ENCODE measurements at regions not wholly inside any gene's neighbourhood (a gene's known extent, or its start where the extent isn't known, plus 50 kb on each side); places are given as distances from the start of the nearest gene placed in this dataset.

- no peak for DNase-seq
- H3K36me3 ChIP-seq (replicated peaks in 1 of 2; ENCODE audit: insufficient read depth in 1 of 2, low read depth in 2 of 2): no peaks in the 10 kb centered on the region
- WGBS, 2 donors: 88 to 100% methylated on average over 1 of the region's 1 CpG
- H3K27me3 ChIP-seq: no peaks in the 10 kb centered on the region
- TF ChIP-seq CTCF (IDR thresholded peaks at IDR 0.05) (no peak), POLR2A (IDR thresholded peaks at IDR 0.05) (no peak)
- H3K4me1 ChIP-seq: no peaks in the 10 kb centered on the region
- H3K9me3 ChIP-seq: no peaks in the 10 kb centered on the region
- H3K27ac ChIP-seq: no peak overlapping the region
- ATAC-seq: no peak
- H3K4me3 ChIP-seq: no peak overlapping the region
- intact Hi-C loops (cut with DNase I): no loop called here
These were observed 120.1 kb downstream of the KCTD15 start for GRCh38 chr19:33916792-33917191.

- no peaks in the 10 kb centered on the region for H3K27me3 ChIP-seq
- H3K4me1 ChIP-seq: no peaks in the 10 kb centered on the region
- no peak for DNase-seq
- no peaks in the 10 kb centered on the region for H3K9me3 ChIP-seq
- no peak for TF ChIP-seq POLR2A (IDR thresholded peaks at IDR 0.05)
- TF ChIP-seq CTCF (IDR thresholded peaks at IDR 0.05): no peak
- no peaks in the 10 kb centered on the region for H3K36me3 ChIP-seq (replicated peaks in 1 of 2; ENCODE audit: insufficient read depth in 1 of 2, low read depth in 2 of 2)
- 80 to 90% methylated on average over 1 of the region's 1 CpG for WGBS, 2 donors
- intact Hi-C loops (cut with DNase I): no loop called here
- H3K27ac ChIP-seq: no peak overlapping the region
- no peak for ATAC-seq
- no peak overlapping the region for H3K4me3 ChIP-seq
These were observed 122.6 kb downstream of the KCTD15 start for GRCh38 chr19:33919291-33919690.

- ATAC-seq: no peak
- no peak for DNase-seq
- H3K9me3 ChIP-seq: no peaks in the 10 kb centered on the region
- intact Hi-C loops (cut with DNase I): no loop called here
- H3K36me3 ChIP-seq (replicated peaks in 1 of 2; ENCODE audit: insufficient read depth in 1 of 2, low read depth in 2 of 2): no peaks in the 10 kb centered on the region
- H3K4me3 ChIP-seq: no peak overlapping the region
- no peaks in the 10 kb centered on the region for H3K4me1 ChIP-seq
- 92 to 100% methylated on average over 1 to 3 of the region's 3 CpGs for WGBS, 2 donors
- TF ChIP-seq CTCF (IDR thresholded peaks at IDR 0.05) (no peak), POLR2A (IDR thresholded peaks at IDR 0.05) (no peak)
- no peaks in the 10 kb centered on the region for H3K27me3 ChIP-seq
- H3K27ac ChIP-seq: no peak overlapping the region
These were observed 124.5 kb downstream of the KCTD15 start for GRCh38 chr19:33921165-33921564.

- H3K9me3 ChIP-seq: no peaks in the 10 kb centered on the region
- no peak for ATAC-seq
- TF ChIP-seq CTCF (IDR thresholded peaks at IDR 0.05) (no peak), POLR2A (IDR thresholded peaks at IDR 0.05) (no peak)
- 29 to 35% methylated on average over 3 of the region's 3 CpGs for WGBS, 2 donors
- no peak overlapping the region for H3K27ac ChIP-seq
- no peaks in the 10 kb centered on the region for H3K36me3 ChIP-seq (replicated peaks in 1 of 2; ENCODE audit: insufficient read depth in 1 of 2, low read depth in 2 of 2)
- H3K27me3 ChIP-seq: no peaks in the 10 kb centered on the region
- DNase-seq: no peak
- no peak overlapping the region for H3K4me3 ChIP-seq
- no peaks in the 10 kb centered on the region for H3K4me1 ChIP-seq
- intact Hi-C loops (cut with DNase I): no loop called here
These were observed 129.6 kb downstream of the KCTD15 start for GRCh38 chr19:33926306-33926705.

GRCh38 chr19:33927789-33928457 is 131.3 kb downstream of the KCTD15 start:
- Histone ChIP-seq H3K4me3 (no peak overlapping the region), H3K9me3 (no peaks in the 10 kb centered on the region), H3K27me3 (no peaks in the 10 kb centered on the region), H3K36me3 (replicated peaks in 1 of 2; ENCODE audit: insufficient read depth in 1 of 2, low read depth in 2 of 2) (no peaks in the 10 kb centered on the region), H3K4me1 (no peaks in the 10 kb centered on the region), H3K27ac (no peak overlapping the region)
- intact Hi-C loops (cut with DNase I): no loop called here
- WGBS, 2 donors: 64 to 66% methylated on average over 5 of the region's 5 CpGs
- DNase-seq: no peak
- no peak for ATAC-seq
- TF ChIP-seq CTCF (IDR thresholded peaks at IDR 0.05) (no peak), POLR2A (IDR thresholded peaks at IDR 0.05) (no peak)
